ENCODE measurements at regions not wholly inside any gene's neighbourhood (a gene's known extent, or its start where the extent isn't known, plus 50 kb on each side); places are given as distances from the start of the nearest gene placed in this dataset.

- no peak overlapping the region for H3K4me3 ChIP-seq (ENCODE audit: control insufficient read depth in 2 of 3, extremely low read depth in 1 of 3, insufficient read depth in 2 of 3, low read depth in 1 of 3, low read length in 3 of 3)
- H3K79me2 ChIP-seq (ENCODE audit: control insufficient read depth, insufficient read depth, low read length), result no peaks in the 10 kb centered on the region
- no peak for DNase-seq (ENCODE audit: low read depth, low spot score)
- no peaks in the 10 kb centered on the region for H3K9me3 ChIP-seq (ENCODE audit: control insufficient read depth, low read depth, low read length)
- no peaks in the 10 kb centered on the region for H4K20me1 ChIP-seq (ENCODE audit: control insufficient read depth, extremely low read depth, insufficient read depth, low read length)
- no peaks in the 10 kb centered on the region for H3K9me1 ChIP-seq (ENCODE audit: control insufficient read depth, extremely low read depth, insufficient read depth, low read length)
- dilution Hi-C loops (cut with MboI; ENCODE audit: extremely low pct_ligation_motif_present, low sequenced_read_pairs), result no loop called here
- H3K4me1 ChIP-seq (ENCODE audit: control insufficient read depth, extremely low read depth, insufficient read depth, low read length), result no peaks in the 10 kb centered on the region
- H3K36me3 ChIP-seq (ENCODE audit: control insufficient read depth in 2 of 2, extremely low read depth in 1 of 2, insufficient read depth in 2 of 2, low read length in 2 of 2), result no peaks in the 10 kb centered on the region
- TF ChIP-seq EZH2 (IDR thresholded peaks at IDR 0.05; ENCODE audit: low read length) (no peak), CTCF (optimal IDR thresholded peaks at IDR 0.05 in 1 of 3, IDR thresholded peaks at IDR 0.05 in 1 of 3, conservative IDR thresholded peaks at IDR 0.05 in 1 of 3; ENCODE audit: extremely low read depth in 1 of 3, insufficient read depth in 2 of 3, low read length in 3 of 3) (no peak)
- no peak overlapping the region for H3K9ac ChIP-seq (ENCODE audit: control insufficient read depth, extremely low read depth, insufficient read depth, low read length)
- H3K27me3 ChIP-seq (ENCODE audit: control insufficient read depth, extremely low read depth, insufficient read depth, low read length), result no peaks in the 10 kb centered on the region
- H3K27ac ChIP-seq (ENCODE audit: control insufficient read depth, insufficient read depth, low read length), result no peak overlapping the region
- H2AFZ ChIP-seq (ENCODE audit: control insufficient read depth, low read length), result no peak overlapping the region
- FAIRE-seq, result no peak
- H3K4me2 ChIP-seq (ENCODE audit: control insufficient read depth, extremely low read depth, insufficient read depth, low read depth, low read length), result no peak overlapping the region
Observed at GRCh38 chr4:149095001-149095400, 652.8 kb upstream of the NR3C2 start.

GRCh38 chr4:149084144-149084543 lies 641.9 kb upstream of the NR3C2 start:
- Histone ChIP-seq H3K36me3 (ENCODE audit: control insufficient read depth in 2 of 2, extremely low read depth in 1 of 2, insufficient read depth in 2 of 2, low read length in 2 of 2) (no peaks in the 10 kb centered on the region), H3K27me3 (ENCODE audit: control insufficient read depth, extremely low read depth, insufficient read depth, low read length) (no peaks in the 10 kb centered on the region), H3K9me3 (ENCODE audit: control insufficient read depth, low read depth, low read length) (no peaks in the 10 kb centered on the region), H3K9me1 (ENCODE audit: control insufficient read depth, extremely low read depth, insufficient read depth, low read length) (no peaks in the 10 kb centered on the region), H4K20me1 (ENCODE audit: control insufficient read depth, extremely low read depth, insufficient read depth, low read length) (no peaks in the 10 kb centered on the region), H3K4me2 (ENCODE audit: control insufficient read depth, extremely low read depth, insufficient read depth, low read depth, low read length) (no peak overlapping the region), H3K79me2 (ENCODE audit: control insufficient read depth, insufficient read depth, low read length) (no peaks in the 10 kb centered on the region), H3K4me1 (ENCODE audit: control insufficient read depth, extremely low read depth, insufficient read depth, low read length) (no peaks in the 10 kb centered on the region), H3K9ac (ENCODE audit: control insufficient read depth, extremely low read depth, insufficient read depth, low read length) (no peak overlapping the region), H3K27ac (ENCODE audit: control insufficient read depth, insufficient read depth, low read length) (no peak overlapping the region), H2AFZ (ENCODE audit: control insufficient read depth, low read length) (no peak overlapping the region), H3K4me3 (ENCODE audit: control insufficient read depth in 2 of 3, extremely low read depth in 1 of 3, insufficient read depth in 2 of 3, low read depth in 1 of 3, low read length in 3 of 3) (no peak overlapping the region)
- DNase-seq (ENCODE audit: low read depth, low spot score) (no peak), FAIRE-seq (no peak)
- dilution Hi-C loops (cut with MboI; ENCODE audit: extremely low pct_ligation_motif_present, low sequenced_read_pairs), result no loop called here
- TF ChIP-seq EZH2 (IDR thresholded peaks at IDR 0.05; ENCODE audit: low read length) (no peak), CTCF (optimal IDR thresholded peaks at IDR 0.05 in 1 of 3, IDR thresholded peaks at IDR 0.05 in 1 of 3, conservative IDR thresholded peaks at IDR 0.05 in 1 of 3; ENCODE audit: extremely low read depth in 1 of 3, insufficient read depth in 2 of 3, low read length in 3 of 3) (no peak)
